HepG2 (cell line): ENCODE measurements at regions not wholly inside any gene's neighbourhood (a gene's known extent, or its start where the extent isn't known, plus 50 kb on each side); places are given as distances from the start of the nearest gene placed in this dataset.

ENCODE experiments used
- MAFF ChIP-seq: IDR thresholded peaks from 2 replicates; pipeline ENCODE4 v1.6.1; 2011; ENCODE audit warnings: low read depth, low read length, improper control_type of control experiment
- NFKB2 ChIP-seq: sonication (generic); formaldehyde crosslinking; IDR thresholded peaks from 2 replicates; pipeline ENCODE4 v1.4.0; 2020; ENCODE audit warnings: missing genetic modification reagents, borderline replicate concordance
- POLR2A ChIP-seq, 2 experiments: IDR thresholded peaks; 2 replicates each; pipeline ENCODE4 v1.6.1; 2011; ENCODE audit warnings: low read depth in 2 of 2, low read length in 2 of 2, mild to moderate bottlenecking in 1 of 2, moderate library complexity in 1 of 2; ENCODE audit not compliant: insufficient read depth in 1 of 2
- SKI ChIP-seq: fragments of 450-650 bp; IDR thresholded peaks from one replicate; pipeline ENCODE4 v1.6.1; 2018; ENCODE audit warnings: mild to moderate bottlenecking; ENCODE audit not compliant: partially characterized antibody
- SMYD3 ChIP-seq: sonication (generic); formaldehyde crosslinking; IDR thresholded peaks from 2 replicates; pipeline ENCODE4 v1.8.1; 2023; ENCODE audit warnings: mild to moderate bottlenecking, missing genetic modification reagents
- ZFP36 ChIP-seq: fragments of 150-350 bp; IDR thresholded peaks from 2 replicates; pipeline ENCODE4 v1.6.1; 2018; ENCODE audit warnings: borderline replicate concordance, low read length, low read depth; ENCODE audit not compliant: partially characterized antibody
- ZNF24 ChIP-seq: fragments of 450-650 bp; IDR thresholded peaks from 2 replicates; pipeline ENCODE4 v1.6.1; 2017; ENCODE audit warnings: antibody characterized with exemption, mild to moderate bottlenecking
- ZNF550 ChIP-seq: sonication (generic); formaldehyde crosslinking; IDR thresholded peaks from 2 replicates; pipeline ENCODE4 v1.4.0; 2020; ENCODE audit warnings: mild to moderate bottlenecking, missing genetic modification reagents, borderline replicate concordance
- TF ChIP-seq, protein P1 (sequence below), 2 experiments: IDR thresholded peaks; 2 replicates each; pipeline ENCODE4 v1.6.1; 2011 to 2012; ENCODE audit warnings: low read length in 2 of 2, borderline replicate concordance in 1 of 2, low read depth in 1 of 2, mild to moderate bottlenecking in 1 of 2, moderate library complexity in 1 of 2
- TF ChIP-seq, protein P2 (sequence below): sonication (generic); formaldehyde crosslinking; conservative IDR thresholded peaks from 2 replicates; pipeline ENCODE4 v1.8.0; 2022; ENCODE audit warnings: low read depth, missing genetic modification reagents
- TF ChIP-seq, protein P3 (sequence below): sonication (generic); formaldehyde crosslinking; IDR thresholded peaks from 2 replicates; pipeline ENCODE4 v1.4.0; 2020; ENCODE audit warnings: missing genetic modification reagents

DNA sequence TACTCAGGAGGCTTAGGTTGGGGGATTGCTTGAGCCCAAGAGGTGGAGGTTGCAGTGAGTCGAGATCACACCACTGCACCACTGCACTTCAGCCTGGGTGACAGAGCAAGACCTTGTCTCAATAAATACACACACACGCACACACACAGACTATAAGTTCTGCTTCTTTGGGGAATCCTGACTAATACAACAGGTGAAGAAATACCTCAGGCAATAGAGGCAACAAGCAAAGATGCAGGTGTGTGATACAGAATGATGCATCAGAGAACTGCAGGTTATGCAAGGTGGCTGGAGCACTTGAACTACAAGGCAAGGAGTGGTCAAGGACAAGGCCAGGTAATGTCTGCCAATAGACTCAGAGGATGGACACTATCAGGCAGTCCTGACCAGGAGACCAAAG is 117.6 kb upstream of the ZNF678 start:
- TF ChIP-seq, protein P1, sequence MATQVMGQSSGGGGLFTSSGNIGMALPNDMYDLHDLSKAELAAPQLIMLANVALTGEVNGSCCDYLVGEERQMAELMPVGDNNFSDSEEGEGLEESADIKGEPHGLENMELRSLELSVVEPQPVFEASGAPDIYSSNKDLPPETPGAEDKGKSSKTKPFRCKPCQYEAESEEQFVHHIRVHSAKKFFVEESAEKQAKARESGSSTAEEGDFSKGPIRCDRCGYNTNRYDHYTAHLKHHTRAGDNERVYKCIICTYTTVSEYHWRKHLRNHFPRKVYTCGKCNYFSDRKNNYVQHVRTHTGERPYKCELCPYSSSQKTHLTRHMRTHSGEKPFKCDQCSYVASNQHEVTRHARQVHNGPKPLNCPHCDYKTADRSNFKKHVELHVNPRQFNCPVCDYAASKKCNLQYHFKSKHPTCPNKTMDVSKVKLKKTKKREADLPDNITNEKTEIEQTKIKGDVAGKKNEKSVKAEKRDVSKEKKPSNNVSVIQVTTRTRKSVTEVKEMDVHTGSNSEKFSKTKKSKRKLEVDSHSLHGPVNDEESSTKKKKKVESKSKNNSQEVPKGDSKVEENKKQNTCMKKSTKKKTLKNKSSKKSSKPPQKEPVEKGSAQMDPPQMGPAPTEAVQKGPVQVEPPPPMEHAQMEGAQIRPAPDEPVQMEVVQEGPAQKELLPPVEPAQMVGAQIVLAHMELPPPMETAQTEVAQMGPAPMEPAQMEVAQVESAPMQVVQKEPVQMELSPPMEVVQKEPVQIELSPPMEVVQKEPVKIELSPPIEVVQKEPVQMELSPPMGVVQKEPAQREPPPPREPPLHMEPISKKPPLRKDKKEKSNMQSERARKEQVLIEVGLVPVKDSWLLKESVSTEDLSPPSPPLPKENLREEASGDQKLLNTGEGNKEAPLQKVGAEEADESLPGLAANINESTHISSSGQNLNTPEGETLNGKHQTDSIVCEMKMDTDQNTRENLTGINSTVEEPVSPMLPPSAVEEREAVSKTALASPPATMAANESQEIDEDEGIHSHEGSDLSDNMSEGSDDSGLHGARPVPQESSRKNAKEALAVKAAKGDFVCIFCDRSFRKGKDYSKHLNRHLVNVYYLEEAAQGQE (IDR thresholded peaks at IDR 0.05; ENCODE audit: borderline replicate concordance in 1 of 2, low read depth in 1 of 2, low read length in 2 of 2) = no peak
- TF ChIP-seq, protein P2, sequence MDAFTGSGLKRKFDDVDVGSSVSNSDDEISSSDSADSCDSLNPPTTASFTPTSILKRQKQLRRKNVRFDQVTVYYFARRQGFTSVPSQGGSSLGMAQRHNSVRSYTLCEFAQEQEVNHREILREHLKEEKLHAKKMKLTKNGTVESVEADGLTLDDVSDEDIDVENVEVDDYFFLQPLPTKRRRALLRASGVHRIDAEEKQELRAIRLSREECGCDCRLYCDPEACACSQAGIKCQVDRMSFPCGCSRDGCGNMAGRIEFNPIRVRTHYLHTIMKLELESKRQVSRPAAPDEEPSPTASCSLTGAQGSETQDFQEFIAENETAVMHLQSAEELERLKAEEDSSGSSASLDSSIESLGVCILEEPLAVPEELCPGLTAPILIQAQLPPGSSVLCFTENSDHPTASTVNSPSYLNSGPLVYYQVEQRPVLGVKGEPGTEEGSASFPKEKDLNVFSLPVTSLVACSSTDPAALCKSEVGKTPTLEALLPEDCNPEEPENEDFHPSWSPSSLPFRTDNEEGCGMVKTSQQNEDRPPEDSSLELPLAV = no peak
- TF ChIP-seq POLR2A (IDR thresholded peaks at IDR 0.05; ENCODE audit: insufficient read depth in 1 of 2, low read depth in 2 of 2, low read length in 2 of 2) = no peak
- no peak for TF ChIP-seq ZNF550
- no peak for TF ChIP-seq NFKB2
- TF ChIP-seq MAFF = no peak
- TF ChIP-seq, protein P3, sequence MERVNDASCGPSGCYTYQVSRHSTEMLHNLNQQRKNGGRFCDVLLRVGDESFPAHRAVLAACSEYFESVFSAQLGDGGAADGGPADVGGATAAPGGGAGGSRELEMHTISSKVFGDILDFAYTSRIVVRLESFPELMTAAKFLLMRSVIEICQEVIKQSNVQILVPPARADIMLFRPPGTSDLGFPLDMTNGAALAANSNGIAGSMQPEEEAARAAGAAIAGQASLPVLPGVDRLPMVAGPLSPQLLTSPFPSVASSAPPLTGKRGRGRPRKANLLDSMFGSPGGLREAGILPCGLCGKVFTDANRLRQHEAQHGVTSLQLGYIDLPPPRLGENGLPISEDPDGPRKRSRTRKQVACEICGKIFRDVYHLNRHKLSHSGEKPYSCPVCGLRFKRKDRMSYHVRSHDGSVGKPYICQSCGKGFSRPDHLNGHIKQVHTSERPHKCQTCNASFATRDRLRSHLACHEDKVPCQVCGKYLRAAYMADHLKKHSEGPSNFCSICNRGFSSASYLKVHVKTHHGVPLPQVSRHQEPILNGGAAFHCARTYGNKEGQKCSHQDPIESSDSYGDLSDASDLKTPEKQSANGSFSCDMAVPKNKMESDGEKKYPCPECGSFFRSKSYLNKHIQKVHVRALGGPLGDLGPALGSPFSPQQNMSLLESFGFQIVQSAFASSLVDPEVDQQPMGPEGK (CRISPR knock-in tag) = no peak
- TF ChIP-seq SKI = no peak
- no peak for TF ChIP-seq ZFP36
- TF ChIP-seq SMYD3 (CRISPR knock-in tag) = no peak
- no peak for TF ChIP-seq ZNF24
